Liver (tissue), 3 donors: ENCODE measurements at regions not wholly inside any gene's neighbourhood (a gene's known extent, or its start where the extent isn't known, plus 50 kb on each side); places are given as distances from the start of the nearest gene placed in this dataset.

Source experiments
- JUND ChIP-seq, 2 donors: IDR thresholded peaks; 2 replicates each; pipeline ENCODE4 v1.6.1; 2016; ENCODE audit warnings: antibody characterized with exemption in 2 of 2
- NR2F2 ChIP-seq: IDR thresholded peaks from 2 replicates; pipeline ENCODE4 v1.6.1; 2016; ENCODE audit warnings: antibody characterized with exemption
- RAD21 ChIP-seq, 2 donors: IDR thresholded peaks; 2 replicates each; pipeline ENCODE4 v1.6.1; 2016; ENCODE audit warnings: antibody characterized with exemption in 2 of 2, mild to moderate bottlenecking in 2 of 2
- REST ChIP-seq: IDR thresholded peaks from 2 replicates; pipeline ENCODE4 v1.6.1; 2016; ENCODE audit warnings: antibody characterized with exemption, mild to moderate bottlenecking
- SP1 ChIP-seq: IDR thresholded peaks from 2 replicates; pipeline ENCODE4 v1.6.1; 2018; ENCODE audit warnings: antibody characterized with exemption, mild to moderate bottlenecking
- TAF1 ChIP-seq: conservative IDR thresholded peaks from 2 replicates; pipeline ENCODE4 v1.6.1; 2016; ENCODE audit warnings: antibody characterized with exemption, mild to moderate bottlenecking
- YY1 ChIP-seq: IDR thresholded peaks from 2 replicates; pipeline ENCODE4 v1.6.1; 2016; ENCODE audit warnings: antibody characterized with exemption, mild to moderate bottlenecking
- TF ChIP-seq, protein P1 (sequence below): fragments of 150-350 bp; IDR thresholded peaks from 2 replicates; pipeline ENCODE4 v1.5.1; 2017; ENCODE audit warnings: improper control_type of control experiment, low read depth, low read length; ENCODE audit not compliant: missing input control
- TF ChIP-seq, protein P2 (sequence below): IDR thresholded peaks from 2 replicates; pipeline ENCODE4 v1.6.1; 2016; ENCODE audit warnings: antibody characterized with exemption
- TF ChIP-seq, protein P3 (sequence below): IDR thresholded peaks from 2 replicates; pipeline ENCODE4 v1.6.1; 2016; ENCODE audit warnings: antibody characterized with exemption
- donor health status: healthy.
- donor health status: healthy.

DNA sequence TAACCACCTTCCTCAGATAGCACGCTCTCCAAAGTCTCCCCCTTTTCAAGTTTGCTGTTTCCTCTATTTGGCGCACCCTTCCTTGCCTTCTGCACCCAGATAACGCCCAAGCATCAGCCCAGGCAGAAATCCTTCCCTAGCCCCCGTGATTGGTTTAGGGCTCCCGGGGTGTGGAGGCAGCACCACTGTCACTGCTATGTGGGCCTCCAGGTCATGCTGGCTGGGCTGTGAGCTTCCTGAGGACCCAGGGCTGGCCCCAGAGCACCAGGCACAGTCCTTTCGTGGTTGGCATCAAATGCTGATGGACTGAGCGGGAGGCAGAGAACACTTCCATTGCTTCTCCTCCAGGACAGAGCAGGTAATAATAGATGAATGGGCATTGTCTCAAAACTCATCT lies 311.4 kb downstream of the BCL11B start:
- TF ChIP-seq, protein P1, sequence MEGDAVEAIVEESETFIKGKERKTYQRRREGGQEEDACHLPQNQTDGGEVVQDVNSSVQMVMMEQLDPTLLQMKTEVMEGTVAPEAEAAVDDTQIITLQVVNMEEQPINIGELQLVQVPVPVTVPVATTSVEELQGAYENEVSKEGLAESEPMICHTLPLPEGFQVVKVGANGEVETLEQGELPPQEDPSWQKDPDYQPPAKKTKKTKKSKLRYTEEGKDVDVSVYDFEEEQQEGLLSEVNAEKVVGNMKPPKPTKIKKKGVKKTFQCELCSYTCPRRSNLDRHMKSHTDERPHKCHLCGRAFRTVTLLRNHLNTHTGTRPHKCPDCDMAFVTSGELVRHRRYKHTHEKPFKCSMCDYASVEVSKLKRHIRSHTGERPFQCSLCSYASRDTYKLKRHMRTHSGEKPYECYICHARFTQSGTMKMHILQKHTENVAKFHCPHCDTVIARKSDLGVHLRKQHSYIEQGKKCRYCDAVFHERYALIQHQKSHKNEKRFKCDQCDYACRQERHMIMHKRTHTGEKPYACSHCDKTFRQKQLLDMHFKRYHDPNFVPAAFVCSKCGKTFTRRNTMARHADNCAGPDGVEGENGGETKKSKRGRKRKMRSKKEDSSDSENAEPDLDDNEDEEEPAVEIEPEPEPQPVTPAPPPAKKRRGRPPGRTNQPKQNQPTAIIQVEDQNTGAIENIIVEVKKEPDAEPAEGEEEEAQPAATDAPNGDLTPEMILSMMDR = no peak
- no peak for TF ChIP-seq JUND (IDR thresholded peaks at IDR 0.05)
- no peak for TF ChIP-seq TAF1
- TF ChIP-seq RAD21 (IDR thresholded peaks at IDR 0.05) = no peak
- no peak for TF ChIP-seq REST
- no peak for TF ChIP-seq YY1
- no peak for TF ChIP-seq NR2F2
- TF ChIP-seq, protein P2, sequence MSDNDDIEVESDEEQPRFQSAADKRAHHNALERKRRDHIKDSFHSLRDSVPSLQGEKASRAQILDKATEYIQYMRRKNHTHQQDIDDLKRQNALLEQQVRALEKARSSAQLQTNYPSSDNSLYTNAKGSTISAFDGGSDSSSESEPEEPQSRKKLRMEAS = no peak
- no peak for TF ChIP-seq SP1
- TF ChIP-seq, protein P3, sequence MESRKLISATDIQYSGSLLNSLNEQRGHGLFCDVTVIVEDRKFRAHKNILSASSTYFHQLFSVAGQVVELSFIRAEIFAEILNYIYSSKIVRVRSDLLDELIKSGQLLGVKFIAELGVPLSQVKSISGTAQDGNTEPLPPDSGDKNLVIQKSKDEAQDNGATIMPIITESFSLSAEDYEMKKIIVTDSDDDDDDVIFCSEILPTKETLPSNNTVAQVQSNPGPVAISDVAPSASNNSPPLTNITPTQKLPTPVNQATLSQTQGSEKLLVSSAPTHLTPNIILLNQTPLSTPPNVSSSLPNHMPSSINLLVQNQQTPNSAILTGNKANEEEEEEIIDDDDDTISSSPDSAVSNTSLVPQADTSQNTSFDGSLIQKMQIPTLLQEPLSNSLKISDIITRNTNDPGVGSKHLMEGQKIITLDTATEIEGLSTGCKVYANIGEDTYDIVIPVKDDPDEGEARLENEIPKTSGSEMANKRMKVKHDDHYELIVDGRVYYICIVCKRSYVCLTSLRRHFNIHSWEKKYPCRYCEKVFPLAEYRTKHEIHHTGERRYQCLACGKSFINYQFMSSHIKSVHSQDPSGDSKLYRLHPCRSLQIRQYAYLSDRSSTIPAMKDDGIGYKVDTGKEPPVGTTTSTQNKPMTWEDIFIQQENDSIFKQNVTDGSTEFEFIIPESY = no peak
